DMS 273 (cell line): ENCODE measurements at regions not wholly inside any gene's neighbourhood (a gene's known extent, or its start where the extent isn't known, plus 50 kb on each side); places are given as distances from the start of the nearest gene placed in this dataset.

Experiments
- DNase-seq: peaks from one replicate; lab custom pipeline; 2025; ENCODE audit not compliant: unreplicated experiment; lab: John Stamatoyannopoulos, UW

DNA sequence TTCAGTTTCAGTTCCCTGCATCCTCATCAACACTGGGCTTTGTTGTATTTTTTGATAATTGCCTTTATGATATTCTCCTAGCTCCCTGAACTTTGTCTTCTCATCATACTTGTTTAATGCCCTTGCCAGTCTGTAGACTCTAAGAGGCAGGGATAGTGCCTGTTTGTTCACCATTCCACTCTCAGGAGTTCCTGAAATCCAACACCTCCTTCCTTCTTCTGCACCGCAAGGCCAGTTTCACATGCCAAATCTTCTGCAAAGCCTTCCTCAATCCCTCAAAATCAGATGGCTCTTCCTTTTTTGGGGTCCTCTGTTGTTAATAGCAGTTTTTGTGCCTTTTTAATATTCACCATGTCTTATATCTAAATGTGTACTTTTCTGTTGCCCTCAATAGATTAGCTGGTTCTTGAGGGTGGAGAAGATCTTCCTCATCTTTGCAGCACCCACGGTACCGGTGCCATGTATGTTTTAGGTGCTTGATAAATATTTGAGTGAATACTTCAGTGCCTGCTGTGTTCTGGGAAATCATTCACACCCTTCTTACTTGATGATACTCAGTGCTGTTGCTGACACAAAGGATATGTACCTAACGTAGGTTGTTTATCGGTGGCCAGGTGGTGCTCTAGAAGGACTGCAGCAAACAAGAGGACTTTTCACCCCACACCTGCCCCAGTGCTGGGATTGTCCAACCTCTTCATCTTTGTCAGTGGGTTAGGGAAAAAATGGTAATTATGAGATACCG is 85.3 kb upstream of the LIMCH1 start:
- no peak for DNase-seq

DNA sequence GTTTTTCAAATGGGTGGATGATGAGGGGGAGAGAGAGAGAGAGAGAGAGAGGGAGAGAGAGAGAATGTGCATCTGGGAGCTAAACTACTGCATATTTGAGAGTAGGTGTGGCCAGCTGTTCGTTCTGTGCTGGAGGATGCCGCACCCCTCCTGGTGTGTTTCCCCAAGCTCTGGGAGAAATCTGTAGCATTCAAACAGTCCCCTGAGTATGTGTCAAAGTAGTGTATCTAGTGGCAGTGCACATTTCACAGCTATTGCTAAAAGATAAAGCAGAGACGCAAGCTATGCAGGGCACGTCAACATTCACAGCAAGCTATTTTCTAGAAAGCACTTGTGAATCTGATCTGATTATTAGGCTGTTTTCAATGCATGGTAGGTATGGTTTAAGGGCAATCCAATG is 83.5 kb upstream of the LIMCH1 start:
- peak; percentile 4 for DNase-seq

DNA sequence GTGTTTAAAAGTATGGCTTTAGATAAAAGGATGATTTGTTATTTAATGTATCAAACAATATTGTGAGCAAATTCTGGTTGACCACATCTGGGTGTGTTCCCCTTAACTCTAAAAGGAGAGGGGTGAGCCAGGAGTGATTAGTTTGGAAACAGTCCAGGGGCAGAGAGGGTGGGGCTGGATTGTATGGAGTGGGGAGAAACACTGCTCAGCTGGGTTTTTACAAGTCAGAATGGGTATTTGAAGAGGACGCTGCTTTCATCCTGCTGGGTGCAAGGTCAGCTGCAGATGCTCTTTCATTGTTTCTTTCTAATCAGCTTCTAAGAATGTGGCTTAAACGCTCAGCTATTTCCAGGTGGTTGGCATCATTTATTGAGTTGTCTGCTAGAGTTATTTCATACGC is 82.8 kb upstream of the LIMCH1 start:
- peak; percentile 9 for DNase-seq

DNA sequence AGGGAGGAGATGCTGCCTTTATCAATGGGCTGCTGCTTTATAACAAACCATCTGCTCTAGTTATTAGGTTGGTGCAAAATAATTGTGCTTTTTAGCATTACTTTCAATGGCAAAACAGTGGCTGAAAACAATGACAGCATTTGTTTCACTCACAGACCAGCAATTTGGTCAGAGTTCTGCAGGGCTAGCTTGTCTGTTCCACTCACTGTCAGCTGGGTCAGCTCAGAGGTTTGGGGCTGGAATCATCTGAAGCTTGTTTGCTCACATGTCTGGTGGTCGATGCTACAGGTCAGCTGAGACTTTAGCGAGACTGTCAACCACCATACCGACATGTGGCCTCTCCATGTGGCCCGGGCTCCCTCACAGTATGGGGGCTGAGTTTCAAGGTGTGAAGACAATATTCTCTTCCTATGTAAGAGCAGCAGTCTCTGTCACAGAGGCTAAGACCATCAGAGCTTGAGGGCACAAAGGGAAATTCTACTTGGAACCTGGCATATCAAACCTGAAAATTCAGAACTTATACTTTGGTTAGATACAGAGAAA is 81.3 kb upstream of the LIMCH1 start:
- no peak for DNase-seq

DNA sequence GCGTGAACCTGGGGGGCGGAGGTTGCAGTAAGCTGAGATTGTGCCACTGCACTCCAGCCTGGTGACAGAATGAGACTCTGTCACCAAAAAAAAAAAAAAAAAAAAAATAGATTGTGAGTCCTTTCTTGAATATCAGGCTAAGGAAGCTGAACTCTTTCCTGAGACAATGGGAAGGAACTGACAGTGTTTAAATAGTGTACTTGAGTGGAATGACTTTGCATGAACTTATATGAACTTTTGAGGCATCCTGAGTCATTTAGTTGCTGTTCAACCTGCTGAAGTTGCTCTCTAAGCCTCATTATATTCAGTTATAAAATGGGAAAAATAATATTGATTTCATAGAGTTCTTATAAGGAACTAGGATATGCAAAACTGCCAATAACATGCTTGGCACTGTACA is 79.3 kb upstream of the LIMCH1 start:
- no peak for DNase-seq

DNA sequence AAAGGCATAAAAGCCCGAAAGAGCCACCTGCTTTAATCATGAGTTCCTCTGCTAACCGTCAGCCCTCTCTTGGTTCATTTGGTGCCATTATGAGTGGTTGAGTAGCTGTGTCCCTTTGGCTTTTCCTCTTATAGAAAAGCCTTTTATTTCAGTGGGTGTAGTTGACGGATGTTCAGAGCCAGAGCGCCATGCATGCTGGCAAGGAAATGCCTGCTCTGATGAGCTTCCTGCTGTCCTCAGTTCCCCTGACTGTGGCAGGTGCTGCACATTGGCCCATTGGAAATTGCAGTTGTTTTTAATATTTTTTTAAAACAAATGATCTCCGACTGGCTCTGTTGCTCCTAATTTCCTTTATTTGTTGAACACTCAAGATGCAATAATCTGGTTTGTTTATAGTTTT is 77.3 kb upstream of the LIMCH1 start:
- DNase-seq: no peak

DNA sequence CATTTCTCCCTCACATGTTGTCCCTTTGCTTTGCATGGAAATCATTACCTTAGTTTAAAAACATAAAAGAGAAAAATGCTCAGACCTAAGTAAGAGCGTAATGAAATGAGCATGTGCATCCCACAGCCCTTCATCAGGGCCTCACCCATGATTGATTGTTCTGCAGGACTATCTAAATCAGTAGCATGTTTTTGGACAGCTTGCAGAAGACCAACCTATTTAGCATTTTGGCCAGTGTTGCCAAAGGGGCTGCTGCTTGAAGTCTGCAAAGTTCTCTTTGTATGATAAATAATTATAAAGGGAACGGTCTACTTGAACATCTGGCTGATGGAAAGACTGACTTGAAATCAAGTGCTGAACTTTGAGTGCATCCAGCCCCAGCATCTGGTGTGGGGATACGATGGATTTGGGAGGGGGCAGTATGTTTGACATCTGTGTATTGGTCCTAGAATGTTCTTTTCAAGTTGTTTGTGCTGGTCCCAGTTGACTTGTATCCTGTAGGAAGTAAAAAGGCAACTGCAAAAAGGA is 76.1 kb upstream of the LIMCH1 start:
- DNase-seq: peak; percentile 67

DNA sequence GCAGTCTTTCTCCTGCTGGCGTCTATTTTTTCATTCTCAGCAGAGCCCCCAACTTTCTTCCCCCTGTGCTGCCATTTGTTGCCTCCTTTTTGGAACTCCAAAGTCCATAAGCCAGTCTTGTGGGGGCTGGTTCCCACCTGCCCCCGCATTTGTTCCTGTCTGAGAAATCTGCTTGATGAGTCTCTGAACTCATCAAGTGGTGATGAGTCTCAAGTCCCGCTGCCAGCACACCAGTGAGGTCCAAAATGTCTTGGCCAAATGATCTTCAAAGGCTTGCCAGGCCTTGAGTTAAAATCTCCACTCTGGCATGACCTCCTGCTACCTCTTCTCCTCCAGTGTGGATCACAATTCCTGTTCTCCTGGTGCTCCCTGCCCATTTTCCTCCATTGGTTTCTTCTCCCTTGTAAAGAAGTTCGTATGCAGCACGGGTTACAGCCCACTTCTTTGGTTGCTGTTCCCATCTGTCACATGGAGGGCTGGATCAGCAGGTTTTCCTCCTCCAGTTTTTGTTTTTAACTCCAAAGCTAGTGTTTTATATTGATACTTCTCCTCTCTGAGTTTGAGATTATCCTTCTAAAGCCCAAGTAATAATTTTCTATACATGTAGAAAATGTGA is 72.7 kb upstream of the LIMCH1 start:
- DNase-seq: peak; percentile 37

DNA sequence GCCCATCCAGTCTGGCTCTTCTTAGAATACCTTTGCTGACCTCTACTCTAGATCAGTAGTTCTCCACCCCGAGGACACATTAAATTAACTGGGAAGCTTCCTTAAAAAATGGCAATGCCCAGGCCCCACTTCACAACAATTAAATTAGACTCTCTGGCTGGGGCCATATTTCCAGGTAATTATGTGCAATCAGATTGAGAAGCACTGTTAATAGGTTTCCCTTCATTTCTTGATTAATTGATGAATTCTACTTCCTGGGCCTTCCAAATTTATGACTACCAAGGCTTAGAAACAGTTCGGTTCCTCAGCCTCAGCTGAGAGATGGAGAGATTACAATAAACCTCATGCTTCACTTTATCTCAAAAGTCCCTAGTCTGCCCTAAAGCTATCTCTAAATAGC is 71.7 kb upstream of the LIMCH1 start:
- DNase-seq: no peak

DNA sequence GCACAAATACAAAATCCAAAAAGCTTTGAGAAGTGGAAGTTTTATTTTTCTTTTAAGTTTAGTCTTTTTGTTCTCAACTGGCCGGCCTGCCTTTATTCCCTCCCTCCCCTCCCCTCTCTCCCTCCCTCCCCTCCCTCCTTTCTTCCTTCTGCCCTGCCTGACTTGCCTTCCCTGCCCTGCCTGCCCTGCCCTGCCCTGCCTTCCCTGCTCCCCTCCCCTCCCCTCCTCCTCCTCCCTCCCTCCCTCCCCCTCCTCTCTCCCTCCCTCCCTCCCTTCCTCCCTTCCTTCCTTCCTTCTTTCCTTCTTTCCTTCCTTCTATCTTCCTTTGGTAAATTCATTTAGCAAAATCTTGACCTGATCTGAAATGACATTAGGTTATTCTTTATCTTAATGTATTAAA is 69.8 kb upstream of the LIMCH1 start:
- DNase-seq: no peak

DNA sequence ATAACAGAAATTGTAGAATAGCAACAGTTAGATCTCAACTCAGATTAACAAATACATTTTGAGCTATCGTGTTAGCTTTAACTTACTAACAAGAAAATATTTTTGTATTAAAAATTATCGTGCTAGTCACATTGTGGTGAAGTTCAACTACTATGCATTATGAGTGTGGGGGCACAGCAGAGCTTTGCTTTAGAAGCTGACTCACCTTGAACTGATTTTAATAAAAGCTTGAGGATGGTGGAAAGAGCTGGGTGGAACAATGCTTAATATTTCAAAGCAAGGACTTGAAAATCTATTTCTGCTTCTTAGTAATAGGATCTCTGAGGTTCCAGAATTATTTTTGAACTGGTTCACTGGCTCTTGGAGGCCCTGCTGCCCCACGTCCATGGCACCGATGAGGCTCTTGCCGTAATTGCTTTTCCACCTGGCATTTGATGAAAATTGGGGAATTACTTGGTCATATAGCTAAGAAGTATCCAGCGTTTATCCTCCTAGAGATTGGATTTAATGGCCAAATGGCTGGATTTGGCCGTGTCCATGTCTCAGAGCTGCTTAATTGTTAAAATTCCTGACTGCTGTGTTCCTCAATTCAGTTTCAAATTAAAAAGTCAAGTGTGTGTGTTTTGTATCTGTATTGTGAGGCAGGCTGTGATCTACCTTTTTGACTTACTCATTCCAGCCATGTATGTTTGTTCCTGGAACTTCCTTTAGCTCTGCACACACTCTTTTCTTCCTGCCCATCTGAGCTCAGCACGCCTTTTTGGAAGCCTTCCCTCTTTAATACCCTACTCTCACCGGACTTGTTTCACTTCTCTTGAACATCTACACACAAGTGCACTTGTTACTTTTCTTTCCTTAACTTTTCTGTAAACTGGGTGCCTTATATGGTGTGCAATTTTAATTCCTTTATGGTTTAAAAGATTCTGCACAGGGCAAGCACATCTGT is 66.6 kb upstream of the LIMCH1 start:
- no peak for DNase-seq

DNA sequence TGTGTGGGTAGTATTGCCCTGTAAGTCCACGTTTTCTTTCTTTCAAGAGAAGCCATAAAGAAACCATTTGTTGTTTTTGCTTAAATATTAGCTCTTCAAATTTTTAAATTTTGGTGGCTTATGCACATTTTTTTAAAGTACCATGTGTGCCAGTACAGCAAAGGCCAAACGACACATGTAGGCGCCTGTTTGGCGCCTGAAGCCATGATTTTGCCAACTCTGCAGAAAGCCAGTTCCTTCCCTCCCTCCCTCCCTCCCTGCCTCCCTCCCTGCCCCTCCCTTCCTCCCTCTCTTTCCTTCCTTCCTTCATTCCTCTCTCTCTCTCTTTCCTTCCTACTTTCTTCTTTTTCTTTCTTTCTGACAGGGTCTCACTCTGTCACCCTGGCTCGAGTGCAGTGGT is 65.9 kb upstream of the LIMCH1 start:
- DNase-seq: no peak

DNA sequence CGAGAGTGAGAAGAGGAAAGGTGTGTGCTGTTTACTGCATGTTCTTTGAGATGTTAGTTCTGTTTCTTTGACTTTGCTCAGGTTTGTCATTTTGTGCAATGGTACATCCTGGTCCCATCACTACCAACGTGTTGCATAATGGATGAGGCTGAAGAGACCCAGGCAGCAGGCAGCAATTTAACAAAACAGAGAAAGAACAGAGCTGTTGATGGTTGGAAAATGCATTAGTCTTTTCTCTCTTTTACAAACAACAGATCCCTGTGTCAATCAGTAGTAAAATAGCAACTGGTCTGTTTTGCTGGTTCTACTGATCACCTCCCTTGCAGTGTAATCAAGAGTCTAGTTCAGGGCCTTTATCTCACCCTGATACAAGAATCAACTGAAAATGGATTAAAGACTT is 64.8 kb upstream of the LIMCH1 start:
- DNase-seq: no peak

DNA sequence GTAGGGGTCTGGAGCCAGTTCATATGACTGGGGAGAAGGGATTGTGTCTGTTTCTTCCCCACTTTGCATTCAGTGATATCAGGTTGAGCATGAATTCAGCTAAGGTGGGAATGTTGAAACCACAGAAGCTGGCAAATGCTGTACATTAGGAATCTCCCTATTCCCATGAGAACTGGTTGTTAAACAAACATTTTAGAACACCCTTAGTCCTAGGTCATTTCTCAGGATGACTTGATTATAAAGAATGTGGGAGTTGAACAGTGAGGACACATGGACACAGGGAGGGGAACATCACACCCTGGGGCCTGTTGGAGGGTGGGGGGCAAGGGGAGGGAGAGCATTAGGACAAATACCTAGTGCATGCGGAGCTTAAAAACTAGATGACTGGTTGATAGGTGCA is 62.6 kb upstream of the LIMCH1 start:
- no peak for DNase-seq

DNA sequence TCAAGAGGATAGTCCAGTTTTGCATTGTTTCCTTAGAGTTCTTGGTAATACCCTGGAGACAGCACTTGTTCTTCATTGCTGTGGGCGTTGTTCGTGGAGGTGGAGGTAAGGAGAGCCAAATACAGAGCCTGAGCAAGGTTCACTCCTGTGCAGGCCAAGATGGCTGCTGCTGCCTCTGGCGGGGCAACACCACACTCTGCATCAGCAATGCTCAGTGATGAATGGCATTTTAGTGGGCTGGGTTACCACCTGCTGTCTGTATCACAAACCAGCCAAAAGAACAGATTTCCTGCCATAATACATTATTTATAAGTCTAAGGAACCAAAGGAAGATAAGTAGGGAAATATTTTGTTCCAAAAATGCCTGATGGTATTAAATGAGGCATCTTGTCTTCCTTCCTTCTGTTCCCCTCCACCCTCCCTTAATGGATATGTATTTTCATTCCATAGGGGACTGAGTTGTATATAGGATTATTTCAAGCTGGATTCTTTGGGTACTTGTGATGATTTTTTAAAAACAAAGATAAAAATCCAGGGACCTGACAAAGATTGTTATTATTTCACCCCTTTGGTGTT is 61.6 kb upstream of the LIMCH1 start:
- DNase-seq: peak; percentile 73

DNA sequence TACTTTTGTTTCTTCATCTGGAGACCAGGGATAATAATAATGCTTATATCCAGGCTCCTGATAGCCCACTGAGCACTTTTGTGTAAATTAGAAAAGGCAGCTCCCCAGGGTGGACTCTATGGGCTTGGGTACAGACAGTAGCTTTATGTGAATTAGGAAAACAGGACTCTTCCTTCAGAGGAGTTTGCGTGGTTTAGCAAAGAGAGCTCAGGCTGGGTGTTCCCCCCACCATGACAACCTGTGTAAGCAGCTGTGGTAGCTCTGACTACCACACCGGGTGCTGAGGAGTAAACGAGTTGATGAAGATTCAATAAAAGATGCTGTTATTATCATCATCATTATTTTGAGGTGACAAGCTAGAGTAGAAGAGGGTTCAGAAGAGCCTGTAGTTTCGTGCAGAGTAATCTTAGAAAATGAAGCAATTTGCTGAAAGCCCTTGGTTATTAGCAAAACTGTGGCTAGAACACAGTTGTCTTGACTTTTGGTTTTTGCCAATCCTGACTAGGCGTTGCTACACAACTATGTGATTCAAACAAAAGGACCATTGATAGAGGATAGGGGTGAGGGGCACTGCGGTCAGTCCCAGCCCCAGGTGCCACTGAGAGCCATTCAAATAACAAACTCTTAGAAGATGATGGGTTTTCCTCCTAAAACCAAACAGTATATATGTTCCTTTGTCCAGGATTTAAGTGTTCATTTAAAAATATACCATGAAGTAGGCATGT is 60.6 kb upstream of the LIMCH1 start:
- no peak for DNase-seq

DNA sequence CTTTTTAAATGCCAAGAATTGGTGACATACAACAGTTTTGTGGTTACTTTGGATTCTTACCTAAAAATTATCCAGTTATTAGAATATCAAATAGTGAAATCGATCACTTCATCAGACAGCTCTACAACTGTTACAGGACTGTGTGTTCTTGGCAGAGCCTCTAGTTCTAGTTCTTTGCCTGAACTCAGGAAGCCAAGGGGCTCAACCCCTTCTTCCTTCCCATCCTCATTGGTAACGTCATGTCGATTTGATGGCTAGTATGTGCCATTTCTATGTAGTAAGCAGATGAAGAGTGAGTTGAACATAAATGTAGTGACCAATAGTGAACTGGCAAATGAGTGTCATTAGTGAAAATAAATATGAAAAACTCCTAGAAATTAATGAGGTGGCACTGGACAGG is 59.4 kb upstream of the LIMCH1 start:
- DNase-seq: no peak

DNA sequence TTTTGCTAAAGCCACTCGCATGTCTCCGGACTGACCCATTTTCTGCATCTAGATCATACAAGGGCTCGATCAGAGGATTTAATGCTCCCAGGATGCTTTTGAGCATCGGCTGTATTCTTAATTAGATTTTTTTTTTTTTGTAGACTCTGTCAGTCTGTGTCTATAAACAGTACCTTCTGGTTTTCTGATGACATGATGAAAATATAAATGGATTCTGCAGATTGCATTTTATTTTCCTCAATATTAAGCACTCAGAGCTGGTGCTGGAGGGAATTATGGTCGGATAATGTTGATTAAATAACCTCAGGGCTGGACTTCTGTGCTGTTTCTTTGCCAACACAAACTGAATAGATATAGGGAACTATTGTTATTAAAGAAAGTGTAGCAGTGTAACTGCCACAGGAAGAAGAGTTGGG is 57.1 kb upstream of the LIMCH1 start:
- no peak for DNase-seq

DNA sequence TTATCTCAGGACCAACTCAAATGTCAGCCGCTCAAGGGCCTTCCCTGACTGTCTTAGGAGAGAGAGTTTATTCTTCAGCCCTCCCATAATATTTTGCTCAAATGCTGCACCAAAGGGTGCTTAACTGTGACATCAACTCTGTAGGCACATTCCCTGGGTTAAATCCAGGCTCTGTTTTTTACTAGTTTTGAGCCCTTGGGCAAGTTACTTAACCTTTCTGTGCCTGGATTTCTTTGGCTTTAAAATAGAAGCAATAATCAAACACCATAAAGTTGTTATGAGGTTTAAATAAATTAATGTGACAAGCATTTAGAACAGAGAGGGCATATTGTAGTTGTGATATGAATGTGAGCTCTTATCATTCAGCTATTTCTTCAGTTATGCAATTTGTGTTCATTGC is 54.2 kb upstream of the LIMCH1 start:
- DNase-seq: no peak

DNA sequence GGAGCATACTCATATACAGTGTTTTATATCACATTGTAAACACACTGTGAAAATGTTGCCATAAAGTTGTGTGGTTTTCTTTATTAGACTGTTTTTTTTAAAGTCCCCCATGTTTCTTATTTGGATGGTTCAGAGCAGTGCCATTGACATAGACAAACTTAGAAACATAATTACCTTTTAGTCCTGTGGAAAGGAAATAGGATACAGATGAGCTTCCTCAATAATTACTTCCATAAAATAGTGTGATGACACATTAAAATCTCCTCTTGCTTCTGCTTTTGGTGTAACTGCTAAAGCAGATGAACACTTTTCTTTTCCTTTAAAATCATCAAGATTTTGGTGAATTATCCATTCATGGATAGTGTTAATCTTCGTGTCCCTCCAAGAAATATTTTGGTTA is 52.9 kb upstream of the LIMCH1 start:
- no peak for DNase-seq
